SK-N-SH (cell line): ENCODE measurements at regions not wholly inside any gene's neighbourhood (a gene's known extent, or its start where the extent isn't known, plus 50 kb on each side); places are given as distances from the start of the nearest gene placed in this dataset.

ENCODE experiments used
- CTCF ChIA-PET: fragments of 300-600, 350-600 bp; formaldehyde crosslinking; extraction: SDS; loops from one replicate; lab custom pipeline; 2021; lab: Yijun Ruan, JAX
- POLR2A ChIA-PET: fragments of 350-600 bp; sonication (Branson Sonifier 250); formaldehyde crosslinking; extraction: SDS; loops from one replicate; lab custom pipeline; 2020; ENCODE audit warnings: antibody characterized with exemption, inconsistent platforms; lab: Yijun Ruan, JAX
- DNase-seq: peaks from one replicate; pipeline ENCODE4 v3.0.0; 2012
- H2AFZ ChIP-seq: fragments of 200-600 bp; sonication (generic); 2 replicates; pipeline ENCODE4 v1.8.1; 2016; ENCODE audit warnings: antibody characterized with exemption, mild to moderate bottlenecking, low read depth
- H3F3A ChIP-seq: fragments of 200-600 bp; sonication (generic); replicated peaks from 2 replicates; pipeline ENCODE3; 2016; ENCODE audit warnings: antibody characterized with exemption, mild to moderate bottlenecking; ENCODE audit not compliant: insufficient read depth
- H3K27ac ChIP-seq, 2 experiments: fragments of 200-500 bp in 1 of 2; fragments of 200-600 bp in 1 of 2; sonication (Bioruptor generic) in 1 of 2; sonication (generic), shearing (Covaris generic) in 1 of 2; 2 replicates each; pipeline versions ENCODE4 v1.5.1 to v1.6.1; 2014 to 2016; ENCODE audit warnings: low read depth in 2 of 2, inconsistent platforms in 1 of 2, low read length in 1 of 2, mild to moderate bottlenecking in 1 of 2, mixed read lengths in 1 of 2
- H3K27me3 ChIP-seq: fragments of 200-600 bp; sonication (generic), shearing (Covaris generic); 2 replicates; pipeline ENCODE4 v1.6.1; 2016; ENCODE audit warnings: mixed run types; ENCODE audit not compliant: insufficient read depth
- H3K36me3 ChIP-seq, 2 experiments: fragments of 200-500 bp in 1 of 2; fragments of 200-600 bp in 1 of 2; sonication (Bioruptor generic) in 1 of 2; sonication (generic) in 1 of 2; replicated peaks in 1 of 2; 2 replicates each; pipeline versions ENCODE3 to v1.5.1; 2014 to 2016; ENCODE audit warnings: low read length in 1 of 2, mild to moderate bottlenecking in 1 of 2; ENCODE audit not compliant: insufficient read depth in 2 of 2, control insufficient read depth in 1 of 2
- H3K4me1 ChIP-seq, 2 experiments: fragments of 200-500 bp in 1 of 2; fragments of 200-600 bp in 1 of 2; sonication (Bioruptor generic) in 1 of 2; sonication (generic), shearing (Covaris generic) in 1 of 2; 2 replicates each; pipeline versions ENCODE4 v1.5.1 to v1.6.1; 2014 to 2016; ENCODE audit warnings: low read depth in 1 of 2, low read length in 1 of 2, mixed run types in 1 of 2; ENCODE audit not compliant: insufficient read depth in 2 of 2, control insufficient read depth in 1 of 2
- H3K4me2 ChIP-seq: fragments of 200-600 bp; sonication (generic), shearing (Covaris generic); 2 replicates; pipeline ENCODE4 v1.6.1; 2017; ENCODE audit warnings: mixed run types
- H3K4me3 ChIP-seq, 2 experiments: fragments of 200-500 bp in 1 of 2; fragments of 200-600 bp in 1 of 2; sonication (Bioruptor generic) in 1 of 2; sonication (generic), shearing (Covaris generic) in 1 of 2; 2 replicates each; pipeline versions ENCODE4 v1.5.1 to v1.8.1; 2014 to 2016; ENCODE audit warnings: low read depth in 2 of 2, inconsistent platforms in 1 of 2, low read length in 1 of 2, mild to moderate bottlenecking in 1 of 2, mixed read lengths in 1 of 2, moderate library complexity in 1 of 2
- H3K79me2 ChIP-seq: fragments of 200-600 bp; sonication (generic); 2 replicates; pipeline ENCODE4 v1.8.1; 2017; ENCODE audit warnings: mild to moderate bottlenecking; ENCODE audit not compliant: insufficient read depth
- H3K9ac ChIP-seq: fragments of 200-600 bp; sonication (generic); 2 replicates; pipeline ENCODE4 v1.6.1; 2017; ENCODE audit warnings: mixed run types
- H3K9me2 ChIP-seq: fragments of 200-600 bp; sonication (generic); 2 replicates; pipeline ENCODE4 v1.6.1; 2017; ENCODE audit warnings: mixed run types
- H3K9me3 ChIP-seq: fragments of 200-600 bp; sonication (generic); 2 replicates; pipeline ENCODE4 v1.6.1; 2017; ENCODE audit warnings: mixed run types, mild to moderate bottlenecking, moderate library complexity
- H4K20me1 ChIP-seq: fragments of 200-600 bp; sonication (generic); 2 replicates; pipeline ENCODE4 v1.6.1; 2017; ENCODE audit warnings: mild to moderate bottlenecking, mixed run types; ENCODE audit not compliant: insufficient read depth
- CTCF ChIP-seq: fragments of 200-600 bp; sonication (generic); IDR thresholded peaks from 2 replicates; pipeline ENCODE4 v1.6.1; 2017; ENCODE audit warnings: antibody characterized with exemption, mild to moderate bottlenecking, moderate library complexity
- ELF1 ChIP-seq: IDR thresholded peaks from 2 replicates; pipeline ENCODE4 v1.4.0; 2012
- EP300 ChIP-seq, 2 experiments: IDR thresholded peaks; 2 replicates each; pipeline versions ENCODE4 v1.4.0 to v1.6.1; 2012; ENCODE audit warnings: borderline replicate concordance in 1 of 2, low read depth in 1 of 2, low read length in 1 of 2
- GABPA ChIP-seq: IDR thresholded peaks from 2 replicates; pipeline ENCODE4 v1.4.0; 2012; ENCODE audit warnings: low read depth, mild to moderate bottlenecking
- IRF3 ChIP-seq: fragments of 150-350 bp; IDR thresholded peaks from 2 replicates; pipeline ENCODE4 v1.6.1; 2016; ENCODE audit warnings: mild to moderate bottlenecking, low read depth, low read length
- JUND ChIP-seq: IDR thresholded peaks from 2 replicates; pipeline ENCODE4 v1.4.0; 2012
- MEF2A ChIP-seq: IDR thresholded peaks from 2 replicates; pipeline ENCODE4 v1.4.0; 2012; ENCODE audit warnings: low read depth, borderline replicate concordance
- NFIC ChIP-seq: IDR thresholded peaks from 2 replicates; pipeline ENCODE4 v1.4.0; 2012; ENCODE audit warnings: borderline replicate concordance
- NRF1 ChIP-seq: IDR thresholded peaks from 2 replicates; pipeline ENCODE4 v1.6.1; 2012; ENCODE audit warnings: low read depth, mild to moderate bottlenecking, low read length
- RCOR1 ChIP-seq: fragments of 150-350 bp; IDR thresholded peaks from 2 replicates; pipeline ENCODE4 v1.6.1; 2017; ENCODE audit warnings: antibody characterized with exemption, low read length
- REST ChIP-seq: IDR thresholded peaks from 2 replicates; pipeline ENCODE4 v1.6.1; 2012; ENCODE audit warnings: mild to moderate bottlenecking, low read depth, low read length, moderate library complexity
- SIN3A ChIP-seq: IDR thresholded peaks from 2 replicates; pipeline ENCODE4 v1.6.1; 2012; ENCODE audit warnings: low read depth, mild to moderate bottlenecking, low read length, moderate library complexity, borderline replicate concordance
- USF1 ChIP-seq: IDR thresholded peaks from 2 replicates; pipeline ENCODE4 v1.4.0; 2012; ENCODE audit warnings: low read depth, borderline replicate concordance
- YY1 ChIP-seq: IDR thresholded peaks from 2 replicates; pipeline ENCODE4 v1.4.0; 2012; ENCODE audit warnings: low read depth, mild to moderate bottlenecking
- WGBS: methylation state at CpG from one replicate; pipeline ENCODE4 v1.1.6; 2017; ENCODE audit warnings: low lambda C conversion rate; 5-methylcytosine and 5-hydroxymethylcytosine counted together

GRCh38 chr5:50923768-50924494, 257.5 kb downstream of the PARP8 start:
- Histone ChIP-seq H3K27ac (no peak overlapping the region), H3F3A (no peaks in the 10 kb centered on the region), H4K20me1 (no peaks in the 10 kb centered on the region), H3K36me3 (no peaks in the 10 kb centered on the region), H3K4me2 (no peak overlapping the region), H3K4me3 (no peak overlapping the region), H3K79me2 (no peaks in the 10 kb centered on the region), H3K9ac (no peak overlapping the region), H3K9me2 (no peaks in the 10 kb centered on the region), H2AFZ (no peak overlapping the region), H3K4me1 (no peaks in the 10 kb centered on the region), H3K27me3 (no peaks in the 10 kb centered on the region), H3K9me3 (no peaks in the 10 kb centered on the region)
- ChIA-PET CTCF (no interaction called here), POLR2A (no interaction called here)
- 57% methylated on average over 10 of the region's 18 CpGs for WGBS
- DNase-seq, result no peak
- no peak for TF ChIP-seq YY1
- no peak for TF ChIP-seq NRF1
- TF ChIP-seq NFIC, result no peak
- TF ChIP-seq RCOR1, result no peak
- TF ChIP-seq USF1, result no peak
- TF ChIP-seq SIN3A, result no peak
- TF ChIP-seq MEF2A, result no peak
- TF ChIP-seq GABPA, result no peak
- no peak for TF ChIP-seq ELF1
- no peak for TF ChIP-seq CTCF

GRCh38 chr5:50927953-50928352, 261.5 kb downstream of the PARP8 start:
- TF ChIP-seq IRF3 (no peak), YY1 (no peak), GABPA (no peak), JUND (no peak), REST (no peak), CTCF (no peak), EP300 (IDR thresholded peaks at IDR 0.05; ENCODE audit: borderline replicate concordance in 1 of 2, low read depth in 1 of 2, low read length in 1 of 2) (no peak)
- POLR2A ChIA-PET, result no interaction called here
- H4K20me1 ChIP-seq, result no peaks in the 10 kb centered on the region
- no peaks in the 10 kb centered on the region for H3K9me2 ChIP-seq
- H3K27ac ChIP-seq, result no peak overlapping the region
- no peaks in the 10 kb centered on the region for H3K36me3 ChIP-seq
- H3K9me3 ChIP-seq, result no peaks in the 10 kb centered on the region
- DNase-seq, result no peak
- H3F3A ChIP-seq, result no peaks in the 10 kb centered on the region
- H3K4me1 ChIP-seq, result no peaks in the 10 kb centered on the region
- H3K27me3 ChIP-seq, result no peaks in the 10 kb centered on the region; the same call in 1 of the 2 replicates
- H3K4me3 ChIP-seq, result no peak overlapping the region
- H3K9ac ChIP-seq, result no peak overlapping the region
- H2AFZ ChIP-seq, result no peak overlapping the region
- CTCF ChIA-PET, result interaction anchor here (1.3 kb wide), 1 partner anchor 374 kb away, joined by 3 read pairs; no protein-coding TSS in a partner anchor
- no peaks in the 10 kb centered on the region for H3K79me2 ChIP-seq
- H3K4me2 ChIP-seq, result no peak overlapping the region
